HT-29 (cell line): ENCODE measurements at regions not wholly inside any gene's neighbourhood (a gene's known extent, or its start where the extent isn't known, plus 50 kb on each side); places are given as distances from the start of the nearest gene placed in this dataset.
A peak's percentile ranks its signal among the peaks of the same experiment; 100 is the strongest.

Experiments
- DNase-seq: peaks from one replicate; pipeline ENCODE4 v3.0.0-alpha.2; 2015; ENCODE audit warnings: low spot score

DNA sequence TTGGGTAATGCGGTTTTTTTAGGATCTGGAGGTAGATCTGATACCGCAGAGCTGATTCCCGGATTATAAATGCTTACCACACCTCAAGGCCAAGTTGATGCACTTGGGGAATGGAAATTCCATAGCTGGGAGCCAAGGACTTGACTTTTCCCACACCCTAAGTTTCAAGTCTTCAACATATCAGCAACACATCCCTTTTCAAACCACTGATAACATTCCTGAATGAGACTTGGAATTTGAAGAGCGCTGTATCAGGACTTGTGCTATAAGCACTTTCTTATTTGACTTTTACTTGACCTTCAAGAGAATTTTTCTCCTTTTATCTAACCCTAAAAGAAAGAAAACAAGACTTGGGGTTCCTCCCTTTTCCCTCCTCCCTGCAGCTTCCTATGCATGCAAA is 90.6 kb upstream of the NAA20 start:
- no peak for DNase-seq

GRCh38 chr20:19928328-19929011 is 88.7 kb upstream of the NAA20 start:
- DNase-seq: no peak

DNA sequence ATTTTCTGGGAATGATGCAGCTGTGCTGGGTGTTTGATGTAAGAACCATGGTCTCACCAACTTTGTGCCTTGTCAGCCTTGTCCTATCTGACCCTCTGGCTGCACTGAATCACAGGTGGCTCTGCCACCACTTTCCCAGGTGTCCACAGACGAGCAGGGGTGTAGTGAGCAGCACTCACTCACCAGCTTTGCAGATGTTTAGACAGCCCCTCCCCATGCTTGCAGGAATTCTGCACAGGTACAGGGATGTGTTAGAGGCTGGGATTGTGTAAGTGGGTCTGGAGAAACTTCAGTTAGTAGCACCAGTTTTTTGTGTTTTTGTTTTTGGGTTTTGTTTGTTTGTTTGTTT is 88.2 kb upstream of the NAA20 start:
- DNase-seq: no peak

DNA sequence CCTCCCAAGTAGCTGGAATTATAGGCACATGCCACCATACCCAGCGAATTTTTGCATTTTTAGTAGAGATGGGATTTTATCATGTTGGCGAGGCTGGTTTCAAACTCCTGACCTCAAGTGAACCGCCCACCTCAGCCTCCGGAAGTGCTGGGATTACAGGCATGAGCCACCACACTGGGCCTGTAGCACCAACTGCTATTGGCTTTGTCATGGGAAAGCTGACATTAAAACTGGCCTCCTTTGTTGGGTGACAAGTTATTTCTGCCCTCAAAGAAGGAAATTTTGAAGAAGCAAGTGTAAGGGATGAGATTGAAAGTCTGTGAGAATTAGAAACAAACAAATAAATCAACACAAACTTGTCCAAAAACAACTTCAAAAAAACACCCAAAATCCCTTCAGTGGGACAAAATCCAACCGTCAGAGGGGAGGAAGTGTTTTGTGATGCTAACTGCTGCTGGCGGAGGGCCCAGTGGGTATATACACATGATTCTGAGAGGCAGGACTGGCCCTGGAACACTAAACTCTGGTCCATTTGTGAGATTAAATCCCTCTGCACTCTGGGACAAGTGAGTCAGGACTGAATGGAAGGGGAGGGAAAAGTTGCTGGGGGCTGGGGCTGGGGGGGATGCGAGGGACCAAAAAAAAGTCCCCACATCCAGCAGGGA is 87.5 kb upstream of the NAA20 start:
- no peak for DNase-seq

DNA sequence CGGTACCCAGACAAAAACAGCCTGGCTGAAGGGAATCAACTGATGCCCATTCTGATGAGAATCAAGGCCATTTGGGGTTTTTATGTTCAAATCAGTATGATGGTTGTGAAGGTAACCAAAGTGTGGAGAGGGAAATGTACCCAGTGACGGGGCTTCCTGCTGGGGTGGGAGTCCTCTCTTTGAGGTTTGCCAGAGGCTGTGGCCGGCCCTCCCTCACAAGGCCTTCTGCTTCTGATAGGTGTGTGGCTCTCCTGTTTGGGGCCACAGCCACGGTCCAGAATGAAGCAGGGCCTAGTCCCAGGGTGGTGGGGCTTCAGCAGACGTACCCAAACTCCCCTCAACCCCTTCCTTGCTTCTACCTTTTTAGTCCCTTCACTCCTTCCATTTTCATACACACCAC is 86.7 kb upstream of the NAA20 start:
- DNase-seq: no peak

DNA sequence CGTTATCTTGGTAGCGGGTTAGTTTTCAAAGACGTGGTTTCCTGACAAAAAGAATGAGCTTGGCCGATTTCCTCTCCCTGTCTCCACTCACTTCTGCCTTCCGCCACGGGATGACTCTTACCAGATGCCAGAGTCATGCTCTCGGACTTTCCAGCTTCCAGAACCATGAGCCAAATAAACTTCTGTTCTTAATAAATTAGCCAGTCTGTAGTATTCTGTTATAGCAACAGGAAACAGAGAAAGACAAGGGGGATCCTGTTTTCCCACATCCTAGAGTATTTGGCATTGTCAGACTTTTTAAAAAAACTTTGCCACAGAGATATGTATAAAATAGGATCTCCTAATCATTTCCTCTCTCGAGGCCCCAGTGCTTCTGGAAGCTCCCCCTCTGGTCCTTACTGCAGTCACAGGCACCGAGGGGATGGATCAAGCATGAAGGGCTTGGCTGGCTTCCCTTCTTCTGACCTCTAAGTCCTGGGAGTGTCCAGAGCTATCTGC is 84.9 kb upstream of the NAA20 start:
- no peak for DNase-seq

DNA sequence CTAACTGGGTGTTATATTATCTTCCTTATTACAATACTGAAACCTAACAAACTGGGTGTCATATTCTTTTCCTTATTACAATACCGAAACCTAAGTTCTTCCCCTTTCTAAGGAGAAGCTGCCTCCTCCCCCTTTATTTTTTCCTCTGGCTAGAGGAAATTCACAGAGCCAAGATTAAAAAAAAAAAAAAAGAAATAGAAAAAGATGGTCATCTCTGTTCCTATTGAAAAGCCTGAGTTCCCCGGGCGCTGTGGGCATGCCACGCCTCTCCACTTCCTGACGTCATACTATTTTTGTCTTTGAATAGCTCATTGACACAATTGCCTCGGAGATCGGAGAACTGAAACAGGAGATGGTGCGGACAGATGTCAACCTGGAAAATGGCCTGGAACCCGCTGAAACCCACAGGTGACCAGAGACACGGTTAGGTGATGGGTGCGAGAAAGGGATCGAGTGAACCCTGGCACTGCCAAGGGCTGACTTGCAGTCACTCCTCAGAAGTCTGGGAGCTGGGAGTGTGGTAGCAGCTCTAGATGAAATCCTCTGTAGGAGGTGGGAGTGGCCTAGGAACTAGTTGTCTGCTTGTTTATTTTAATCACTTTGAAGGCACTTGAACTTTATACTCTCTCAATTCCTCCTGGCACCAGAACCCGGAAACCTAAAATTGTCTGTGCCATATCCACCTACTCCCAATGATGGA is 82.2 kb upstream of the NAA20 start:
- peak; percentile 90 for DNase-seq

DNA sequence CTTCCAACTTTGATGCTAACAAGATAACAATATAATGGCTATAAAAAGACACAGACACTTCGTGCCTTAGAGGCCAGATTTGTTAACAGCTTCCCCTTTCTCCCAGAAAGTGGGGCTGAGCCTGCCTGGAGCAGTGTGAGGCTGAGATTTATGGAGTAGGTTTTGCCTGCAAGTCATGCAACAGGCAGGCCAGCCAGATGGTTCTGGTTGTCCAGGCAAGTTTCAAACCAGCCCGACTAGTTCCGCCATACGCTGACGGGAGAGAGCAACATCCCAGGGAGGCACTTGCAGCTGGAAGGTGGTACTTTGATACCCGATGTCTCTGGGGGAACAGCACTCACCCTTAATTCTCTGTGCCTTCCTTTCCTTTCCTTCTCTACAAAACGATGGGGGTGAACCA is 81.3 kb upstream of the NAA20 start:
- DNase-seq: peak; percentile 89

- no peak for DNase-seq
Observed at GRCh38 chr20:19936466-19937200, 80.5 kb upstream of the NAA20 start.

GRCh38 chr20:19937218-19937617 is 79.9 kb upstream of the NAA20 start:
- DNase-seq: no peak

DNA sequence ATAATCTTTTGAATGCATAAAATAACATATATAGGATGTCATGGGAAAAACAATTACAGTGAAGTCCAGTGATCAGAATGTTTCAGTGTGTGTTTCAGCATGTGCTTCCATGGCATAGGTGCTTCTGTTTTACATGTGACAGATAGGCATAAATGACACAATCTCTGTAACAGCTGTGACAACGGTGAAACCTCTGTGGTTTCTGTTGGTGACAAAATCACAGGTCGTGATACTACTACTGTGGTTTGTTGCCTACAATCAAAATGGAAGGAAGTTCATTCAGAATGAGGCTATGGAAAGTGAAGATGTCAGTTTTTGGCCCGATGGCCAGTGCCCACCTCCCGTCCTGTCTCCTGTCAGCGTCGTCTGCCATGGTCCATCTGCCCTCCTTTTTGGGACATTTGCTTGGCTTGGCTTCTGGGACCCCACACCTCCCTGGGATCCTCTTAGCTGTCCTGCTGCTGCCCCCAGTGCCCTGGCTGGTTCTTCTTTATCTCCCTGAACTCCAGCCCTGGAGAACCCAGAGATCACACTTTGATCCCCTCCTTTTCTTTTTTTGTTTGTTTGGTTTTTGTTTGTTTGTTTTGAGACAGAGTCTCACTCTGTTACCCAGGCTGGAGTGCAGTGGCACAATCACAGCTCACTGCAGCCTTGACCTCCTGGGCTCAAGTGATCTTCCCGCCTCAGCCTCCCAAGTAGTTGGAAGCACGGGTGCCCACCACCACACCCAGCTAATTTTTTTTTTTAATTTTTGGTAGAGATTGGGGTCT is 79.3 kb upstream of the NAA20 start:
- DNase-seq: no peak

GRCh38 chr20:19938421-19939090 is 78.6 kb upstream of the NAA20 start:
- no peak for DNase-seq

- DNase-seq: no peak
Observed at GRCh38 chr20:19940988-19941460, 76.1 kb upstream of the NAA20 start.

DNA sequence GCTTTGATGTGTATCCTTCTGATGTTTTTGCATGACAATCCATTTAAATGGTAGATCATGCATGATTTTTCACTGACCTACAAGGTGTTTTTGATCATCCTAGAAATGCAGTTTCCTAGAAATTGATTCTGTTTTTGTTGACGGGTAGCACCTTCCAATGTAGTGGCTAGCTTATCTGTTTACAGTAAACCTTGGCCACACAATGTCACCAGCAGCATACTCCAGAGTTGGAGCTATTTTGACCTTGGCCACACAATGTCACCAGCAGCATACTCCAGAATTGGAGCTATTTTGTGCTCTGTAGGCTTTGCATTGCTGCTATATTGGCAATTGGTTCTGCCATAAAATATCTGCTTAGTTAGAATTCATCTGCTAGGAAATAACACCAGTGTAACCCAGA is 74.6 kb upstream of the NAA20 start:
- no peak for DNase-seq

- DNase-seq: peak; percentile 61
Observed at GRCh38 chr20:19943061-19943521, 74.1 kb upstream of the NAA20 start.

DNA sequence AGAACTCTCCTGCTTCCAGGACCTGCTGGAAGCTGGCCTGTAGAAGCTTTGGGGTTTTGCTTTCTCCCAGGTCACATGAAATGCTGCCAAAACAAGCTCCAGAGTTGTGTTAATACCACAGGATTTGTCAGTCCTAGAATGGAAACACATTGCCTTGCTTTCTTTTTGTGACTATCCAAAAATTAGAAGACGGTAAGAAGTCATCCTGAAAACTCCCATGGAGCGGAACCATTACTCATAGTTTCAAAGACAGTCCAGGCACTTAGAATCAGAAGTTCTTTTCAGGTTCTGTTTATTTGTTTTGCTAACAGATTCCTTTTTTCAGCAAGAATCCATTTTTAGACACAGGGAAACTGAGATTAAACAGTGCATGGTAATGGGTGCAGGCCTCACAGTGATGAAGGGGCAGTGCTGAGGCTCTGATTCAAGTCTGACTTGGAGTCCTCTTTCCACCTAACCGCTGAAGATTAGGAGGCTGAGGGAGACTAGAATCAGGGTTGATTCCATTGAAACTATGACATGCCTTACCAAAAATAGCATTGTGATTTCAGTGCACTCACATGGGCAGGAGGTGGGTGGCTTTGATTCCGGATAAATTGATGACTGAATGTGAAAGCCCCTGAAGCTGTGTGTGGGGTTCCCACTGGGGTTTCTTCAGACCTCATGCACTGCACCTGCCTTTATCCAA is 72.2 kb upstream of the NAA20 start:
- DNase-seq: no peak

- peak; percentile 24 for DNase-seq
Observed at GRCh38 chr20:19945732-19946670, 71.2 kb upstream of the NAA20 start.

GRCh38 chr20:19947611-19948264 is 69.4 kb upstream of the NAA20 start:
- DNase-seq: no peak
